Activated CD4-positive, alpha-beta T cell treated with anti-CD3 and anti-CD28 coated beads, Interleukin-2, amount 10 ng/mL, durations not matched to agents 24 days and 14 days (primary cell): ENCODE measurements at regions not wholly inside any gene's neighbourhood (a gene's known extent, or its start where the extent isn't known, plus 50 kb on each side); places are given as distances from the start of the nearest gene placed in this dataset.
"Not testable (repeated sequence)": the region's sequence is repeated elsewhere in the genome, so short reads cannot be mapped to it uniquely, and the experiment has no call there.

ENCODE experiments used
- DNase-seq: peaks from one replicate; pipeline ENCODE4 v3.0.0; 2022
- H3K27ac Mint-ChIP-seq: one replicate; pipeline ENCODE4 v1.8.0; 2022; ENCODE audit warnings: mild to moderate bottlenecking, mixed read lengths
- H3K27me3 Mint-ChIP-seq: one replicate; pipeline ENCODE4 v1.8.0; 2022; ENCODE audit warnings: mixed read lengths
- H3K36me3 Mint-ChIP-seq: one replicate; pipeline ENCODE4 v1.8.0; 2022; ENCODE audit warnings: low read depth, mild to moderate bottlenecking, mixed read lengths
- H3K4me1 Mint-ChIP-seq: one replicate; pipeline ENCODE4 v1.8.0; 2021; ENCODE audit warnings: mixed read lengths
- H3K4me3 Mint-ChIP-seq: one replicate; pipeline ENCODE4 v1.8.0; 2022; ENCODE audit warnings: mild to moderate bottlenecking, moderate library complexity, mixed read lengths
- H3K9me3 Mint-ChIP-seq: one replicate; pipeline ENCODE4 v1.8.0; 2021; ENCODE audit warnings: mixed read lengths
- intact Hi-C: fragments of 100-400 bp; cut with micrococcal nuclease; formaldehyde crosslinking; loops from one replicate; pipeline ENCODE4 v1.15.1; 2023

DNA sequence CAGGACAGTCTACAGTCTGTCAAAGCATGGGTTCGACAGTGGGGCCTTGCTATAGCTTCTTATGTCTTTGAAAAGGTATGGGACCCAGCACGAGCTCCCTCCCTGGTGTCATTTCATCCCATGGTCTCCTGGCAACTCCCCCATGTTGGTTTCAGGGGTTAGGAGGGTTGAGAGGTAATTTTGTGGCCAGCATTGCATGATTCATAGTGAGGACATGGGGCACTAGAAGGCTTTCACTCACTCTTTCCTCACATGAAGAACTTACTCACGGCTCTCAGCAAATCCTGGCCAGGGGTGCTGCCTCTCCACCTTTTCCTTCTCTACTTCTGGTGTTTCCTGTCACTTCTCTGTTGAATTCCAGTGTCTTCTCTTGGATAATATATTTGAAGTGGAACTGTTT, 134.7 kb upstream of the TNPO1 start:
- Mint-ChIP-seq H3K36me3 (no peaks in the 10 kb centered on the region), H3K27ac (no peak overlapping the region), H3K4me3 (no peak overlapping the region), H3K9me3 (peaks cover 5% of the 10 kb centered on the region), H3K4me1 (no peaks in the 10 kb centered on the region), H3K27me3 (no peaks in the 10 kb centered on the region)
- intact Hi-C loops = no loop called here
- no peak for DNase-seq

DNA sequence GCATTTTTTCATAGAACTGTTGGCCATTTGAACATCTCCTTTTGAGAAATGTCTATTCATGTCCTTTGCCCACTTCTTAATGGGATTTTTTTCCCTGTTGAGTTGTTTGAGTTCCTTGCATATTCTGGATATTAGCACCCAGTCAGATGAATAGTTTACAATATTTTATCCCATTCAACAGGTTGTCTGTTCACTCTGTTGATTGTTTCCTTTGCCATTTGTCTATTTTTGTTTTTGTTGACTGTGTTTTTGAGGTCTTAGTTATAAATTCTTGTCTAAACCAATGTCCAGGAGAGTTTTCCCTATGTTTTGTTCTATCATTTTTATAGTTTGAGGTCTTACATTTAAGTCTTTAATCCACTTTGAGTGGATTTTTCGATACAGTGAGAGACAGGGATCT, 139.0 kb upstream of the TNPO1 start:
- Mint-ChIP-seq H3K27ac (no peak overlapping the region), H3K4me1 (no peaks in the 10 kb centered on the region), H3K4me3 (no peak overlapping the region), H3K27me3 (no peaks in the 10 kb centered on the region), H3K9me3 (peaks cover 7% of the 10 kb centered on the region), H3K36me3 (no peaks in the 10 kb centered on the region)
- intact Hi-C loops = no loop called here
- DNase-seq = no peak

DNA sequence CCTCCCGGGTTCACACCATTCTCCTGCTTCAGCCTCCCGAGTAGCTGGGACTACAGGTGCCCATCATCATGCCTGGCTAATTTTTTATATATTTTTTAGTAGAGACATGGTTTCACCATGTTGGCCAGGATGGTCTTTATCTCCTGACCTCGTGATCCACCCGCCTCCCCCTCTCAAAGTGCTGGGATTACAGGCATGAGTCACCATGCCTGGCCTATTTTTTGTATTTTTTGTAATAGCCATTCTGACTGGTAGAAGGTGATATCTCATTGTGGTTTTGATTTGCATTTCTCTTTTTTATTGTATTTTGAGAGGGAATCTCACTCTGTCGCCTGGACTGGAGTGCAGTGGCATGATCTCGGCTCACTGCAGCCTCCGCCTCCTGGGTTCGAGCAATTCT, 139.6 kb upstream of the TNPO1 start:
- H3K27ac Mint-ChIP-seq, H3K36me3 Mint-ChIP-seq, H3K9me3 Mint-ChIP-seq, H3K4me3 Mint-ChIP-seq, intact Hi-C loops, H3K4me1 Mint-ChIP-seq, H3K27me3 Mint-ChIP-seq, DNase-seq: not testable (repeated sequence)

DNA sequence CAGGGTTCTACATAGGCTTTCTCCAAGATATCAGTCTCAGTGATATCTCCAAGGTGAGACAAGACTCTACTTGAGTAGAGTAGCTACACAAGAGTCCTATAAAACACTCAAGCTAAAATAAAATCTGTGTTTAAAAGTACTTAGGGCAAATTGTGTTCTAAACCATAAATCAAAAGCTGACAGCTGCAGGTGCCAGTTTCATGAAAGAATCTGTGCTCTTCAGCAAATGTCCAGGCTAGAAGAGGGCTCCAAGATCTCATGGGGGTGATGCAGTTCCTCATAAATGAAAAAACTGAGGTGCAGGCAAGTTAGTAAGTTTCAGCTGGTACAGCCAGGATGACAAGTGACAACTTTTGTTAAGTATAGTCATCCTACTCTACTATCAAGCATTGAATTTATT, 142.8 kb upstream of the TNPO1 start:
- DNase-seq = no peak
- H3K4me1 Mint-ChIP-seq = no peaks in the 10 kb centered on the region
- H3K27me3 Mint-ChIP-seq = peaks cover 5% of the 10 kb centered on the region
- intact Hi-C loops = no loop called here
- H3K36me3 Mint-ChIP-seq = no peaks in the 10 kb centered on the region
- H3K4me3 Mint-ChIP-seq = no peak overlapping the region
- H3K9me3 Mint-ChIP-seq = peaks cover 4% of the 10 kb centered on the region
- H3K27ac Mint-ChIP-seq = no peak overlapping the region

DNA sequence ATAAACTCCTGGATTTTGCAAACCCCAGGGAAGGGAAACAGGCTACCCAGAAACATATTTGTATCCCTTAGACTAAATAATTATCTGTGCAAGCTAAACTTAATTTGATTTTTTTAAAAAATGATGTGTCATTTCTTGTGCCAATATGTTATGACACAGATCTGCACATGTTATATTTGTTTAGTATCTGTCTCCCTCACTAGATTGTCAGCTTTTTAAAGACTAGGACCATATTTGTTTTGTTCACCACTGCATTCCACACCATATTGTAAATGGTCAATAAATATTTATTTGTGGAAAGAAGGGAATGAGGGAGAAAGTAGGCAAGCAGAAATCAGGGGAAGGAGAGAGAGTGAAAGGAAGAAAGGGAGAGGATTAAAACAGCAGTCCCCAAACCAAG, 143.3 kb upstream of the TNPO1 start:
- Mint-ChIP-seq H3K4me1 (no peaks in the 10 kb centered on the region), H3K27ac (no peak overlapping the region), H3K4me3 (no peak overlapping the region), H3K9me3 (peaks cover 4% of the 10 kb centered on the region), H3K27me3 (peaks cover 7% of the 10 kb centered on the region), H3K36me3 (no peaks in the 10 kb centered on the region)
- intact Hi-C loops = no loop called here
- DNase-seq = no peak

DNA sequence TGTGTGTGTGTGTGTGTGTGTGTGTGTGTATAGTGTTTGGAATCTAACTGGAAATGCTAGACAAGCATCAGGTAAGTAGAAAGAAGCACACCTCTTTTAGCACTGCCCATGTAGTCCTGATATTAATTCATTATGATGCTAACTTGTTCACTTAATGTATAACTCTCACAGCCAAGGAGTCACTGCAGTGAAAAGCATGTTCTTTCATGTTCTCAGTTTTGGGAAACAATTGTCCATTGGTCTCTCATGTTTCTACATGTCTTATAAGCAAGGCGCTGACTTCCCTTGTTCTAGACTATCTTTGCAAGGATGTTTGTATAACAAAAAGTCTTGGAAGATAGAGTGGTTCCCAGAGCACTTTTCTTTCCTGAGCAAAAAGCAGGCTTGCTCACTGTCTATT, 148.8 kb upstream of the TNPO1 start:
- Mint-ChIP-seq H3K27me3 (peaks cover 7% of the 10 kb centered on the region), H3K4me3 (no peak overlapping the region), H3K27ac (no peak overlapping the region), H3K9me3 (no peaks in the 10 kb centered on the region), H3K4me1 (no peaks in the 10 kb centered on the region), H3K36me3 (no peaks in the 10 kb centered on the region)
- no peak for DNase-seq
- intact Hi-C loops = no loop called here

DNA sequence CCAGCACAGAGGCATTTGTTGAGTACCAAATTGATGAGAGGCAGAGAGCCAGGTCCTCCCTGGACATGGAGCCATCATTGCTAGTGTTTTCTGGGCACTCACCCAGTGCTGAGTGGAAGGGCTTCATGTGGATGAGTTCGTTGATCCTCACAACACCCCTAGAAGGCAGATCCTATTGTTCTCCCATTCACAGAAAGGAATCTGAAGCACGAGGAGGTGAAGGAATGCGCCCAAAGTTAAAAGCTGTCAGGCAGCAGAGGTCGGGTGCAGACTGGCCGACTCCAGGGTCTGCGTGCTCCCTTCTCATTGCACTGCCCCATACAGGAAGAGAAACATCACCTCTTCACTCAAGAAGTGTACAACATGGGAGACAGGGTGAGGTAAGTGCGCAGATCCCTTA, 153.5 kb upstream of the TNPO1 start:
- Mint-ChIP-seq H3K27ac (no peak overlapping the region), H3K4me3 (no peak overlapping the region), H3K4me1 (no peaks in the 10 kb centered on the region), H3K36me3 (no peaks in the 10 kb centered on the region), H3K27me3 (no peaks in the 10 kb centered on the region), H3K9me3 (no peaks in the 10 kb centered on the region)
- intact Hi-C loops = no loop called here
- DNase-seq = no peak

DNA sequence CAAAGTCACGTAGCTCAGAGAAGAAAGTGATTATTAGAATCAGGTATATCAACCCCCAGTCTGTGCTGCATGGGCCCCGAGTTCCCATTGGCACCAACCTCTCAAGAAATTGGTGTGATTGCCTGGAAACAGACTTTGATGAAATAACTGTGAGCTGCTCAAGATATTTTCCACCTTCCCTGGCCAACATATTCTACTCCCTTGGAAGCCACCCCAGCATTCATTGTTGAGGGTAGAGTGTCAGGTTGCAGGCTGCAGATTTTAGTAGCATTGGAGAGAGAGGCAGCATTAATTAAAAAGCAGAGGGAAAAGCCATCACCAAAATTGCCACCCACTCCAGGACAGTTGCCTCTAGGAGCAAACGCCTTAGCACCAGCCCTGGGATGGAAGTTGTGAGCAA, 154.2 kb upstream of the TNPO1 start:
- no peaks in the 10 kb centered on the region for H3K4me1 Mint-ChIP-seq

DNA sequence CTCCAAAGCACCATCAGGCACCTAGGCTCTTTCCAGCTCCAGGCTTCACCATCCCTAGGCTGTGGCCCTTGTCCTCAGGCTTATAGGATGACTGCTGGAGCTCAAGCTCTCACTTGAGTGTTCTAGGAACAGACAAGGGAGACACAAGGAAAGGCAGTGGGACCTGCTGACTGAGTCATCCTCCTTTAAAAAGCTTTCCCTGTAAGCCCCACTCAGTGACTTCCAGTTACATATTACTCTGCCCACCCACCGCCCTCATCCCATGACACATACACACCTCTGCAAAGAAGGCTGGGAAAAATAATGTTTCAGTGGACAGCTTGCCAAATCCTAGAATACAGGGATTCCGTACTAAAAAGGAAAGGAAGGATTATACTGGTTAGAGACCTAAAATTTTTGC, 154.2 kb upstream of the ZNF366 start:
- no peak for DNase-seq
- Mint-ChIP-seq H3K27ac (no peak overlapping the region), H3K4me3 (no peak overlapping the region), H3K4me1 (no peaks in the 10 kb centered on the region), H3K27me3 (no peaks in the 10 kb centered on the region), H3K9me3 (no peaks in the 10 kb centered on the region), H3K36me3 (no peaks in the 10 kb centered on the region)
- intact Hi-C loops = no loop called here

More for the DNA sequence above, 154.2 kb upstream of the TNPO1 start:
- no peak for DNase-seq
- no peak overlapping the region for H3K27ac Mint-ChIP-seq
- H3K9me3 Mint-ChIP-seq = no peaks in the 10 kb centered on the region
- intact Hi-C loops = no loop called here
- no peak overlapping the region for H3K4me3 Mint-ChIP-seq
- H3K36me3 Mint-ChIP-seq = no peaks in the 10 kb centered on the region
- no peaks in the 10 kb centered on the region for H3K27me3 Mint-ChIP-seq

DNA sequence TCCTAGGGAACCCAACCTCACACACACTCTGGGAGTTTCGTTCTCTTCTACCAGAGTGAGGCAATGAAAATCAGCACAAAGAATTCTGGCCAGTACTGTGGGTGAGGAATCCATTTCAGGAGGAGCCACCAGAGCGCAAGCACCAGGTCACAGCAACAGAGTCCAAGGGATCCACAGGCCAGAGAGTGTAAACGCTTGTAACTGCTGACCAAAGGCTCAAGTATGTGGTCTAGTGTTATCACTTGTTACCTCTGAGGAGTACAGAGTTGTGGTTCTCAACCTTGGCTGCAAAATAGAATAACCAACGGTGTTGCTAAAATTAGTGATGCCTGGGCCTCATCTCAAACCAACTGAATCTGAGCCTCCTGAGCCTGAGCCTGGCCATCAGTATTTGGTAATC, 152.5 kb upstream of the ZNF366 start:
- H3K36me3 Mint-ChIP-seq = no peaks in the 10 kb centered on the region
- no peak overlapping the region for H3K27ac Mint-ChIP-seq
- DNase-seq = no peak
- H3K27me3 Mint-ChIP-seq = no peaks in the 10 kb centered on the region
- no peak overlapping the region for H3K4me3 Mint-ChIP-seq
- no peaks in the 10 kb centered on the region for H3K4me1 Mint-ChIP-seq
- no peaks in the 10 kb centered on the region for H3K9me3 Mint-ChIP-seq
- intact Hi-C loops = no loop called here

DNA sequence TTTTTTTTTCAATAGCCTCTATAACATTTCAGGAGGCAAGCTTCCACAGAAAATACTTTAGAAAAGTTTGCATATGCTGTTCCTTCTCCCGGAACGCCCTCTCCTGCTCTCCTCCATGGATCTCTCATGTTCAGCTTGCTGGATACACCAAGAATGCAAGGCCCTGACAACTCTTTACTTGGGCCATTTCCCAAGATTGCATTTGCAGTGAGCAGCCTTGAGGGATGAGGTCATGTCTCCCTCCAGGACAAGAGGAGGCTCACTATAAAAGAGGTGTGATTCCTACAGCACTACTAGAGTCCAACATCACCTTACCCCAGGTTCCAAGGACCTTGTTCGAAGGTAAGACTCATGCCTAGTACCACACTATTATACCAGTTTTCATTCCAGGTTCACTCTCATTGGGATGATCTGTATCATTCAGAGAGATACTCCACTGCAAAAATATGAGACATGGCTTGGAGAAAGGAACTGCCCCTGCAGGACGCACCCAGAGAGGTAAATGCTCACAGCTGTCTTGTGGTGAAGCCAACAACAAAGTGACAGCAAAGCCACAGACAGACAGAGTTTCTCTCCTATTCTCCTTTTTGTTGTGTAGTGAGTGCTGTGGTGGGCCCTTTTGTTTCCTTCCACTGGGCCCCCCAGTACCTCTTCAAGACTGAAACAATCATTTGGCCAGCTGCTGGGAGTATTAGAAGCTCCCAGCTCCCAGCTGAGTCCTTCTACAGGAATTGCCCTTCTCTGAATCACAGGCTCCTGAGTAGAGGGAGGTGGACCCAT, 151.7 kb upstream of the ZNF366 start:
- H3K4me1 Mint-ChIP-seq = no peaks in the 10 kb centered on the region
- DNase-seq = no peak
- H3K9me3 Mint-ChIP-seq = no peaks in the 10 kb centered on the region
- H3K4me3 Mint-ChIP-seq = no peak overlapping the region
- H3K27ac Mint-ChIP-seq = no peak overlapping the region
- H3K36me3 Mint-ChIP-seq = no peaks in the 10 kb centered on the region
- H3K27me3 Mint-ChIP-seq = no peaks in the 10 kb centered on the region
- intact Hi-C loops = no loop called here

DNA sequence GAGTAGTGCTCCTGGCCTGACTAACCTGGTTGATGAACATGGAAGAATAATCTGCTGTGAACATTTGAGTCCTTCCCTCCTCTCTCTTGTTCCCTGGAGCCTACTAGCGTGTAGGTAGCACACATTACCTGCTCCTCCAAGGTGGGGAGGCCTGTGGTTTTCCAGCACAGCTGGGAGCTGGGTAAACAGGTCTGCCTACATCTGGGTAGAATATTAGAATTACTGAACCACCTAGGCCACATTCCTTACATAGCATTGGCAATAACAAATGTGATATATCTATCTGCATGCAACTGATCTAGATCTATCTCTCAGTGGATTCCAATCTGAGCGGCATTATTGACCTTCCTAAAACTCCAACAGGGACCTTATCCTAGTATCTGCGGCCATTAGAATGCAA, 151.0 kb upstream of the ZNF366 start:
- DNase-seq = no peak
- H3K27ac Mint-ChIP-seq = no peak overlapping the region
- H3K27me3 Mint-ChIP-seq = no peaks in the 10 kb centered on the region
- no peaks in the 10 kb centered on the region for H3K36me3 Mint-ChIP-seq
- H3K9me3 Mint-ChIP-seq = no peaks in the 10 kb centered on the region
- H3K4me3 Mint-ChIP-seq = no peak overlapping the region
- no peaks in the 10 kb centered on the region for H3K4me1 Mint-ChIP-seq
- intact Hi-C loops = no loop called here

DNA sequence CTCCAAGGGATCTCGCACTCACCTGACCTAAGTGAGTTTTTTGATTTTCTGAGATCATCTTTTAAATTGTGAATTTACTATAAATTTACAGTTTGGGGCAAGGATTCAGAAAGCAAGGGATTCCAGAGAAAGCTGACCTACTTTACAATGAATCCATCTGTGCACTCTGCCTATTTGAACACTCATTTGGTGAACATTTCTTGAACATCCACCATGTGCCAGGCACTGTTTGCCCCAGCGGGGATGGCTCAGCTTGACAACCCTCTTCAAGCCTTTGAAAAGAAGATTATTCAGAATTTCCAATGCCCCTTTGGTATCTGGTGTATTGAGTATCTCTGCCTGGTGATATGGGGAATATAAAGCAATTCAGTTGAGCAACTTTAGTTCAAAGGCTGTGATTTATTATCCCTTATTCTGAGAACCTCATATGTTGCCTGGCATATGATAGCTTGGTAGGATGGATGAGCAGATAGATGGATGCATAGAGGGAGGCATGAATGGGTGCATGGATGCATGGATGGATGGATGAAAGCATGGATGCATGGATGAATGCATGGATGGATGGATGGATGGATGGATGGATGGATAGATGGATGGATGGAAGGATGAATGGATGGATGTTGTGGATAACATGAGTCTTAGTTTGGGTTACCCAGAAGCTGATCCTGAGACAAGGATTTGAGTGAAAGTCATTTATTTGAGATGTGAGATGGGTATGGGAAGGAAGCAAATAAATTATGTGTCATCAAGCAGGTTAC, 149.7 kb upstream of the ZNF366 start:
- Mint-ChIP-seq H3K9me3 (no peaks in the 10 kb centered on the region), H3K4me3 (no peak overlapping the region), H3K4me1 (no peaks in the 10 kb centered on the region), H3K27ac (no peak overlapping the region), H3K36me3 (no peaks in the 10 kb centered on the region), H3K27me3 (no peaks in the 10 kb centered on the region)
- intact Hi-C loops = no loop called here
- no peak for DNase-seq

DNA sequence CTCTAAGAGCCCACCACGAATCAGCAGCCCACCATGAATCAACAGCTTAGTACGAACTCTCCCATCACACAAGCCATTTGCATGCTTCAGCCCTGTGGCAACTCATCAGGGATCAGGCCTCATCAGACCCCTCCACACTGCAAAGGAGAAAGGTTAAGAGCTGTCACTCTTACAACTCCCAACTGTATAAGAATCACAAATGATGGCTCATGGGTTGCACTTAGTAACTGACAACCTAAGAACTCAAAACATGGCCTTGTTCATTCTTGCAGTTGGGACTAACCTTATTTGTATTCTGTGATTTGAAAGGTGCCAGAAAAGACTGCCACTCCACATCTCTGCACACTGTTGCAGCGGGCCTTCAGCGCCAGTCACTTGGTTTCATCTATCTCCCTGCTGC, 149.1 kb upstream of the ZNF366 start:
- Mint-ChIP-seq H3K9me3 (no peaks in the 10 kb centered on the region), H3K4me3 (no peak overlapping the region), H3K27ac (no peak overlapping the region), H3K4me1 (no peaks in the 10 kb centered on the region), H3K27me3 (no peaks in the 10 kb centered on the region), H3K36me3 (no peaks in the 10 kb centered on the region)
- intact Hi-C loops = no loop called here
- DNase-seq = no peak

DNA sequence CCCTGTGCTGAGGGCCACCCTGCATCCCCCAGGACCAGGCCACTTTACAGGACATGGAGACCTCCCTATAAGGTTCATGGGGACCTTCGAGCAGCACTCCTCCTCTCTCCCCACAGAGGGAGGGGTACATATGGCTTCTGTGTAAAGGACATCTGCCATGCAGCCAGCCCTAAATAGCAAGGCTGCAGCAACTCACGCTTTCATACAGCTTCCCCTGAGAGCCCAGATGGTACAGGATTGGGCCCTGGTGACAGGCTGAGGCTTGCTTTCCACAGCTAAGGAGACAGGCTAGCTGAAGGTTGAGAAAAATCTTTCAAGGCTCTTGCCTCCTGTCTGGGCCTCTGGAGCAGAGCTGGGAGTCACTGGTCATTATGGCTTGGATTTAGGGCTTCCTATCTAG, 147.0 kb upstream of the ZNF366 start:
- Mint-ChIP-seq H3K27ac (no peak overlapping the region), H3K4me1 (no peaks in the 10 kb centered on the region), H3K9me3 (no peaks in the 10 kb centered on the region), H3K36me3 (no peaks in the 10 kb centered on the region), H3K4me3 (no peak overlapping the region), H3K27me3 (no peaks in the 10 kb centered on the region)
- intact Hi-C loops = no loop called here
- DNase-seq = no peak
